Loucy (cell line): ENCODE measurements at regions not wholly inside any gene's neighbourhood (a gene's known extent, or its start where the extent isn't known, plus 50 kb on each side); places are given as distances from the start of the nearest gene placed in this dataset.

Experiments
- H2AFZ ChIP-seq: fragments of 200-600 bp; sonication (generic); 2 replicates; pipeline ENCODE4 v1.6.0; 2016; ENCODE audit warnings: antibody characterized with exemption, mild to moderate bottlenecking, low read length, moderate library complexity
- H3F3A ChIP-seq: fragments of 200-600 bp; 2 replicates; pipeline ENCODE4 v1.6.0; 2016; ENCODE audit warnings: antibody characterized with exemption, low read depth, mild to moderate bottlenecking
- H3K27me3 ChIP-seq: fragments of 200-600 bp; sonication (generic); 2 replicates; pipeline ENCODE4 v1.6.1; 2014; ENCODE audit warnings: low read length, mild to moderate bottlenecking; ENCODE audit not compliant: insufficient read depth, poor library complexity, severe bottlenecking
- H3K36me3 ChIP-seq: fragments of 200-600 bp; sonication (generic); 2 replicates; pipeline ENCODE4 v1.6.1; 2016; ENCODE audit warnings: low read length; ENCODE audit not compliant: insufficient read depth
- H3K4me1 ChIP-seq: fragments of 200-600 bp; sonication (generic); 2 replicates; pipeline ENCODE4 v1.5.1; 2014; ENCODE audit warnings: low read length, mild to moderate bottlenecking; ENCODE audit not compliant: insufficient read depth, poor library complexity, severe bottlenecking
- H3K4me2 ChIP-seq: fragments of 200-600 bp; sonication (generic); 2 replicates; pipeline ENCODE4 v1.6.0; 2014; ENCODE audit warnings: antibody characterized with exemption, low read length, low read depth, mild to moderate bottlenecking; ENCODE audit not compliant: poor library complexity, severe bottlenecking
- H3K4me3 ChIP-seq: fragments of 200-600 bp; sonication (generic); 2 replicates; pipeline ENCODE4 v1.5.1; 2014; ENCODE audit warnings: low read length, mild to moderate bottlenecking, mixed read lengths; ENCODE audit not compliant: poor library complexity, severe bottlenecking
- H3K79me2 ChIP-seq: fragments of 200-600 bp; sonication (generic); 2 replicates; pipeline ENCODE4 v1.6.1; 2014; ENCODE audit warnings: low read length; ENCODE audit not compliant: insufficient read depth
- H3K9ac ChIP-seq: fragments of 200-600 bp; sonication (generic); 2 replicates; pipeline ENCODE4 v1.6.0; 2014; ENCODE audit warnings: mild to moderate bottlenecking, low read depth, low read length, moderate library complexity; ENCODE audit not compliant: poor library complexity, severe bottlenecking
- H3K9me2 ChIP-seq: fragments of 200-600 bp; sonication (generic); replicated peaks from 2 replicates; pipeline ENCODE4 v1.6.1; 2016; ENCODE audit warnings: low read depth, low read length, mixed read lengths
- H3K9me3 ChIP-seq: fragments of 200-600 bp; sonication (generic); 2 replicates; pipeline ENCODE4 v1.6.1; 2014; ENCODE audit warnings: mild to moderate bottlenecking, antibody characterized with exemption, low read length, low read depth; ENCODE audit not compliant: insufficient read depth
- H4K20me1 ChIP-seq: fragments of 200-600 bp; sonication (generic); 2 replicates; pipeline ENCODE4 v1.6.0; 2014; ENCODE audit warnings: antibody characterized with exemption, low read length, mild to moderate bottlenecking; ENCODE audit not compliant: insufficient read depth, poor library complexity, severe bottlenecking
- CTCF ChIP-seq: fragments of 200-600 bp; sonication (generic); conservative IDR thresholded peaks from 2 replicates; pipeline ENCODE4 v1.5.1; 2014; ENCODE audit warnings: mild to moderate bottlenecking, antibody characterized with exemption, low read length
- EZH2phosphoT487 ChIP-seq: fragments of 200-600 bp; IDR thresholded peaks from 2 replicates; pipeline ENCODE4 v1.6.1; 2018; ENCODE audit warnings: antibody characterized with exemption, mild to moderate bottlenecking, moderate library complexity, borderline replicate concordance

GRCh38 chr18:34292594-34292993 lies 67.9 kb upstream of the NOL4 start:
- Histone ChIP-seq H2AFZ (no peak overlapping the region), H3K9me3 (no peaks in the 10 kb centered on the region), H3F3A (no peaks in the 10 kb centered on the region), H3K9ac (no peak overlapping the region), H4K20me1 (no peaks in the 10 kb centered on the region), H3K9me2 (no peaks in the 10 kb centered on the region), H3K79me2 (no peaks in the 10 kb centered on the region), H3K36me3 (no peaks in the 10 kb centered on the region), H3K4me1 (no peaks in the 10 kb centered on the region), H3K4me2 (no peak overlapping the region), H3K4me3 (no peak overlapping the region), H3K27me3 (no peaks in the 10 kb centered on the region)
- no peak for TF ChIP-seq CTCF
- TF ChIP-seq EZH2phosphoT487, result no peak

- Histone ChIP-seq H3K79me2 (no peaks in the 10 kb centered on the region), H3K36me3 (no peaks in the 10 kb centered on the region), H3F3A (no peaks in the 10 kb centered on the region), H3K4me1 (no peaks in the 10 kb centered on the region), H4K20me1 (no peaks in the 10 kb centered on the region), H3K9me3 (no peaks in the 10 kb centered on the region), H3K9me2 (no peaks in the 10 kb centered on the region), H3K27me3 (no peaks in the 10 kb centered on the region), H2AFZ (no peak overlapping the region), H3K4me3 (no peak overlapping the region), H3K4me2 (no peak overlapping the region), H3K9ac (no peak overlapping the region)
- no peak for TF ChIP-seq EZH2phosphoT487
These were observed 72.6 kb upstream of the NOL4 start for GRCh38 chr18:34297287-34297686.

GRCh38 chr18:34299828-34300227 lies 75.1 kb upstream of the NOL4 start:
- no peaks in the 10 kb centered on the region for H4K20me1 ChIP-seq
- no peak overlapping the region for H3K4me3 ChIP-seq
- no peak overlapping the region for H2AFZ ChIP-seq
- TF ChIP-seq CTCF (no peak), EZH2phosphoT487 (no peak)
- H3K9me3 ChIP-seq, result no peaks in the 10 kb centered on the region
- H3K9ac ChIP-seq, result no peak overlapping the region
- no peaks in the 10 kb centered on the region for H3K27me3 ChIP-seq
- H3K9me2 ChIP-seq, result peaks cover 4% of the 10 kb centered on the region; the same call in 1 of the 2 replicates
- H3K36me3 ChIP-seq, result no peaks in the 10 kb centered on the region
- no peaks in the 10 kb centered on the region for H3K4me1 ChIP-seq
- no peak overlapping the region for H3K4me2 ChIP-seq
- H3F3A ChIP-seq, result no peaks in the 10 kb centered on the region
- H3K79me2 ChIP-seq, result no peaks in the 10 kb centered on the region

- H3F3A ChIP-seq, result no peaks in the 10 kb centered on the region
- H3K36me3 ChIP-seq, result no peaks in the 10 kb centered on the region
- no peaks in the 10 kb centered on the region for H3K79me2 ChIP-seq
- no peaks in the 10 kb centered on the region for H3K9me3 ChIP-seq
- H3K27me3 ChIP-seq, result no peaks in the 10 kb centered on the region
- no peak overlapping the region for H3K4me3 ChIP-seq
- H4K20me1 ChIP-seq, result no peaks in the 10 kb centered on the region
- TF ChIP-seq CTCF (no peak), EZH2phosphoT487 (no peak)
- H2AFZ ChIP-seq, result no peak overlapping the region
- no peak overlapping the region for H3K9ac ChIP-seq
- no peaks in the 10 kb centered on the region for H3K4me1 ChIP-seq
- no peaks in the 10 kb centered on the region; the same call in 1 of the 2 replicates for H3K9me2 ChIP-seq
- H3K4me2 ChIP-seq, result no peak overlapping the region
These were observed 86.8 kb upstream of the NOL4 start for GRCh38 chr18:34311468-34311867.
